Gastroesophageal sphincter (tissue), 4 donors: ENCODE measurements at regions not wholly inside any gene's neighbourhood (a gene's known extent, or its start where the extent isn't known, plus 50 kb on each side); places are given as distances from the start of the nearest gene placed in this dataset.
"Not testable (repeated sequence)": the region's sequence is repeated elsewhere in the genome, so short reads cannot be mapped to it uniquely, and the experiment has no call there.

ENCODE experiments used
- ATAC-seq: fragments of 150-250 bp; one replicate; pipeline ENCODE4 v1.9.1; 2016; ENCODE audit warnings: mild to moderate bottlenecking, moderate library complexity
- H3K27ac ChIP-seq, 4 donors: fragments of 200-600 bp; sonication (generic) in 3 of 4; 1 replicate in 3 of 4; 2 replicates in 1 of 4; pipeline ENCODE4 v1.5.1; 2016 to 2019
- H3K27me3 ChIP-seq: fragments of 200-600 bp; sonication (generic); one replicate; pipeline ENCODE4 v1.5.1; 2019
- H3K36me3 ChIP-seq, 2 donors: fragments of 200-600 bp; sonication (generic); one replicate each; pipeline ENCODE4 v1.5.1; 2019; ENCODE audit warnings: control low read depth in 1 of 2
- H3K4me1 ChIP-seq, 3 donors: fragments of 200-600 bp; sonication (generic); 1 replicate in 2 of 3; 2 replicates in 1 of 3; pipeline ENCODE4 v1.5.1; 2016 to 2019; ENCODE audit warnings: control low read depth in 2 of 3
- H3K4me3 ChIP-seq, 2 donors: fragments of 200-600 bp; sonication (generic); one replicate each; pipeline ENCODE4 v1.5.1; 2019; ENCODE audit warnings: mild to moderate bottlenecking in 1 of 2, moderate library complexity in 1 of 2
- H3K9me3 ChIP-seq, 3 donors: fragments of 200-600 bp; sonication (generic); one replicate each; pipeline ENCODE4 v1.5.1; 2017 to 2019; ENCODE audit warnings: control low read depth in 2 of 3
- EP300 ChIP-seq: sonication (generic); formaldehyde crosslinking; IDR thresholded peaks from one replicate; pipeline ENCODE4 v1.6.1; 2017; ENCODE audit warnings: antibody characterized with exemption, mild to moderate bottlenecking
- POLR2A ChIP-seq, 2 donors: fragments of 450-650 bp; IDR thresholded peaks; one replicate each; pipeline ENCODE4 v1.6.1; 2017; ENCODE audit warnings: antibody characterized with exemption in 2 of 2, mild to moderate bottlenecking in 2 of 2, moderate library complexity in 1 of 2
- POLR2AphosphoS5 ChIP-seq: sonication (generic); formaldehyde crosslinking; IDR thresholded peaks from one replicate; pipeline ENCODE4 v1.6.1; 2017; ENCODE audit warnings: antibody characterized with exemption
- WGBS, 2 donors: methylation state at CpG; one replicate each; pipeline ENCODE4 v1.1.5; 2018; ENCODE audit warnings: low coverage in 1 of 2; 5-methylcytosine and 5-hydroxymethylcytosine counted together
- TF ChIP-seq, protein P1 (sequence below), 4 experiments: fragments of 200-600 bp in 2 of 4; fragments of 450-650 bp in 2 of 4; sonication (generic) in 1 of 4; IDR thresholded peaks; one replicate each; pipeline ENCODE4 v1.5.1; 2017 to 2019; ENCODE audit warnings: antibody characterized with exemption in 4 of 4, mild to moderate bottlenecking in 2 of 4, moderate library complexity in 2 of 4

DNA sequence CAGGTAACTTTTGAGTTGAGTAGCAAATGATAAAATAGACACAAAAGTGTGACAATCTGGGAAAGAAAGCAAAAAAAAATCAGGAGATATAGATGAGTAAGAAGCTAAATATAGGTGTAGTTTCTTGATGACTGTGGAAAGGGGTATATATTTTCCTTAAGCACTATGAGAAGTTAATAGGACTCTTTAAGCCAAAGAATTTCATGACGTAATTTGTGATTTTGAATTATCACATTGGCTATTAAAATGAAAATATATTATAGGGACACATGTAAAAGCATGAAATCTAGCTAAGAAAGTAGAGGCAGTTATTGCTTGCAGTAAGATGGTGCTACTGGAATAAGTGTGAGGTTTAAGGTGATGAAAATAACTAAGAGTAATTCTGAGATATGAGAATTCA is 759.1 kb downstream of the KCNT2 start:
- Histone ChIP-seq H3K27me3 (no peaks in the 10 kb centered on the region), H3K4me1 (no peaks in the 10 kb centered on the region), H3K4me3 (no peak overlapping the region), H3K9me3 (no peaks in the 10 kb centered on the region), H3K36me3 (no peaks in the 10 kb centered on the region), H3K27ac (no peak overlapping the region)
- 0 to 70% methylated on average over 1 of the region's 1 CpG for WGBS, 2 donors
- TF ChIP-seq POLR2AphosphoS5 = no peak
- no peak for ATAC-seq

DNA sequence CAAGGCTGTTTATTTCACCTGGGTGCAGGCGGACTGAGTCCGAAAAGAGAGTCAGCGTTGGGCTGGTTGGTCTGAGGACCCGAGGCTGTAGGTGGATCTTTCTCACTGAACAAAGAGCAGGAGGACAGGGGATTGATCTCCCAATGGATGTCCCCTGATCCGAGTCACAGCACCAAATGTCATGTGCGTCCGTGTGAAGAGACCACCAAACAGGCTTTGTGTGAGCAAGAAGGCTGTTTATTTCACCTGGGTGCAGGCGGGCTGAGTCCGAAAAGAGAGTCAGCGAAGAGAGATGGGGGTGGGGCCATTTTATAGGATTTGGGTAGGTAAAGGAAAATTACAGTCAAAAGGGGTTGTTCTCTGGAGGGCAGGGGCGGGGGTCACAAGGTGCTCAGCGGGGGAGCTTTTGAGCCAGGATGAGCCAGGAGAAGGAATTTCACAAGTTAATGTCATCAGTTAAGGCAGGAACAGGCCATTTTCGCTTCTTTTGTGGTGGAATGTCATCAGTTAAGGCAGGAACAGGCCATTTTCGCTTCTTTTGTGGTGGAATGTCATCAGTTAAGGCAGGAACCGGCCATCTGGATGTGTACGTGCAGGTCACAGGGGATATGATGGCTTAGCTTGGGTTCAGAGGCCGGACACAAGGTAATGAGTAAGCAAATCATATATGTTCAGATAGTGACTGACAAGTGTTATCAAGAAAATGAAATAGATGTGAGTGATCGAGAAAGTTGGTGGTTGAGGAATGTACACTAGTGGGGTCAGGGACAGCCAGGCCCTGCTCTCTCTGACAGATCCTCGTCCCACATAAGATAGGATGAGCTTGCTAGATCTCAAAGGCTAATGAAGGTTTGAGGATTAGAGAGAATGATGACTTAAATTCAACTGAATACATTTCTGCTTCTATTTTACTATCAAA is 760.0 kb downstream of the KCNT2 start:
- H3K27me3 ChIP-seq, H3K27ac ChIP-seq, H3K9me3 ChIP-seq, H3K36me3 ChIP-seq, H3K4me3 ChIP-seq, H3K4me1 ChIP-seq, ATAC-seq: not testable (repeated sequence)
- 58 to 63% methylated on average over 11 to 15 of the region's 19 CpGs for WGBS, 2 donors

DNA sequence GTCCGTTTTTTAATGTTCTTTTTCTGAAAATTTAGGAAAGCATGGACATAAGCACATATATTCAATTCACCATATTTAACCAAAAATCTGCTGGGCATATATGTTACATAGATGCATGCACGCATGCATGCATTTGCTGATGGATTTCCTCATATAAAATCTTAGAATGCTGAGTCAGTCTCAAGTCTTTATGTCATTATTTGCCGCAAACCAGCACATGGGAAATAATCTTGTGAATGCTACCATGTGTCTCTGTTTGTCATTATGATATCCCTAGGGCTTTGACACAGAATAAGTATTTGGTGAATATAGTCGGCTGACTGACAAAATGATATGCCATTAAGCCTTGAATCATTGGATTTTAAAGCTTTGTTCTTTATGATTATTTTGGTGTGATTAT is 776.5 kb downstream of the KCNT2 start:
- H3K36me3 ChIP-seq = no peaks in the 10 kb centered on the region
- 79 to 88% methylated on average over 2 to 4 of the region's 4 CpGs for WGBS, 2 donors
- no peaks in the 10 kb centered on the region for H3K9me3 ChIP-seq
- no peaks in the 10 kb centered on the region for H3K27me3 ChIP-seq
- H3K4me3 ChIP-seq = no peak overlapping the region
- no peak for TF ChIP-seq EP300
- no peak for TF ChIP-seq POLR2A (IDR thresholded peaks at IDR 0.05)
- no peak for TF ChIP-seq POLR2AphosphoS5
- TF ChIP-seq, protein P1, sequence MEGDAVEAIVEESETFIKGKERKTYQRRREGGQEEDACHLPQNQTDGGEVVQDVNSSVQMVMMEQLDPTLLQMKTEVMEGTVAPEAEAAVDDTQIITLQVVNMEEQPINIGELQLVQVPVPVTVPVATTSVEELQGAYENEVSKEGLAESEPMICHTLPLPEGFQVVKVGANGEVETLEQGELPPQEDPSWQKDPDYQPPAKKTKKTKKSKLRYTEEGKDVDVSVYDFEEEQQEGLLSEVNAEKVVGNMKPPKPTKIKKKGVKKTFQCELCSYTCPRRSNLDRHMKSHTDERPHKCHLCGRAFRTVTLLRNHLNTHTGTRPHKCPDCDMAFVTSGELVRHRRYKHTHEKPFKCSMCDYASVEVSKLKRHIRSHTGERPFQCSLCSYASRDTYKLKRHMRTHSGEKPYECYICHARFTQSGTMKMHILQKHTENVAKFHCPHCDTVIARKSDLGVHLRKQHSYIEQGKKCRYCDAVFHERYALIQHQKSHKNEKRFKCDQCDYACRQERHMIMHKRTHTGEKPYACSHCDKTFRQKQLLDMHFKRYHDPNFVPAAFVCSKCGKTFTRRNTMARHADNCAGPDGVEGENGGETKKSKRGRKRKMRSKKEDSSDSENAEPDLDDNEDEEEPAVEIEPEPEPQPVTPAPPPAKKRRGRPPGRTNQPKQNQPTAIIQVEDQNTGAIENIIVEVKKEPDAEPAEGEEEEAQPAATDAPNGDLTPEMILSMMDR (IDR thresholded peaks at IDR 0.05) = no peak
- no peak overlapping the region for H3K27ac ChIP-seq
- no peak for ATAC-seq
- no peaks in the 10 kb centered on the region for H3K4me1 ChIP-seq

DNA sequence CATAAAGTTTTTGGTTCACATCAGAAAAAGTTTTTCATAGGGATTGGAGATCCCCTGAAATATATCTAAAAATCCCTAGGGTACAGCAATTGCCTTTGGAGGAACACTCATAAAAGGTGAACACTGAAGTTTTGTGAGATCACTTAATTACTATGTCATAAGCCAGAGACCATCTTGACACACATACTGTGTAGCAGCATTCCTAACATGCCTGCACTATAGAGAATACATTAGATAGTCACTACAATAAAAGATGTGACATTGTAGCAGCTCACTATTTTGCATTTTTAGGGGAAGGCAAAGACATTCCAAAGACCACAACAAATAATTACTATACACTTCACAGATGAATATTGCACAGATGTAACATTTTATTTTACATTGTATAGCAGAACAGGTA is 779.9 kb downstream of the KCNT2 start:
- no peak for ATAC-seq

DNA sequence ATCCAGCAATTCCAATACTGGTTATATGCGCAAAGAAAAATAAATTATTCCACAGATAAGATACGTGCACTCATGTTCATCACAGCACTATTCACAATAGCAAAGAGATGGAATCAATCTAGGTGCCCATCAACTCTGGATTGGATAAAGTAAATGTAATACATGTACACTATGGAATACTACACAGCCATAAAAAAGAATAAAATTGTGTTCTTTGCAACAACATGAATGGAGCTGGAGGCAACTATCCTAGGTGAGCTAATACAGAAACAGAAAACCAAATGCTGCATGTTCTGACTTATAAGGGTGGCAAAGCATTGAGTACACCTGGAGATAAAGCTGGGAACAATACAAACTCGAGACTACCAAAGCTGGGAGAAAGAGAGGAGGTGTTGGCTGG is 787.3 kb downstream of the KCNT2 start:
- Histone ChIP-seq H3K36me3 (no peaks in the 10 kb centered on the region), H3K27me3 (no peaks in the 10 kb centered on the region), H3K27ac (no peak overlapping the region), H3K4me1 (no peaks in the 10 kb centered on the region), H3K9me3 (peaks cover 0 to 16% (median 0%) of the 10 kb centered on the region in 3 donors), H3K4me3 (no peak overlapping the region)
- no peak for ATAC-seq
- WGBS, 2 donors = 92 to 97% methylated on average over 3 of the region's 3 CpGs
- TF ChIP-seq POLR2AphosphoS5 (no peak), POLR2A (IDR thresholded peaks at IDR 0.05) (no peak), EP300 (no peak)
- TF ChIP-seq, protein P1 (IDR thresholded peaks at IDR 0.05) = no peak

More for the DNA sequence above, 779.9 kb downstream of the KCNT2 start:
- Histone ChIP-seq H3K27me3 (no peaks in the 10 kb centered on the region), H3K9me3 (no peaks in the 10 kb centered on the region), H3K27ac (no peak overlapping the region), H3K4me1 (no peaks in the 10 kb centered on the region), H3K36me3 (no peaks in the 10 kb centered on the region), H3K4me3 (no peak overlapping the region)
- no peak for TF ChIP-seq POLR2A (IDR thresholded peaks at IDR 0.05)
- no peak for TF ChIP-seq EP300
- TF ChIP-seq, protein P1 (IDR thresholded peaks at IDR 0.05) = no peak
- TF ChIP-seq POLR2AphosphoS5 = no peak

DNA sequence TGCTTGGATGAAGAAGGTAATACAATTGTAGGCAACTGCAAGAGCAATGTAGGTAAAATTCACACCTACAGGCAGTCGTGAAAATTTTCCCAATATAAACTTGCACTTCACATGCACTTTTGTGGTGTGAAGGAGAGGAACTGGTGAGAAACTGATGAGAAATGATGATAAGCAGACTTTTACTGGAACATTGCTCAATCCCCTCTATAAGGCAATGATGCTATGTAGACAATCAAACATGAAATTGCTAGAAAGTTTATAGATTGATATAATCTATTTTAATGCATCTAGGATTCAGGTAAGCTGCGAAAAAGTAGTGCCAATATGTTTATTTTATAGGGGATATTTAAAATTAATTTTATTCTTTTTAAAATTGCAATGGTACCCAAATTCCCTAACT is 802.2 kb downstream of the KCNT2 start:
- Histone ChIP-seq H3K4me3 (no peak overlapping the region), H3K27me3 (no peaks in the 10 kb centered on the region), H3K27ac (no peak overlapping the region), H3K36me3 (no peaks in the 10 kb centered on the region), H3K9me3 (no peaks in the 10 kb centered on the region), H3K4me1 (no peaks in the 10 kb centered on the region)
- 63 to 76% methylated on average over 2 of the region's 2 CpGs for WGBS, 2 donors
- no peak for ATAC-seq
- TF ChIP-seq EP300 = no peak
- no peak for TF ChIP-seq POLR2AphosphoS5
- no peak for TF ChIP-seq POLR2A (IDR thresholded peaks at IDR 0.05)
